Fibroblast of lung (primary cell): ENCODE measurements at regions not wholly inside any gene's neighbourhood (a gene's known extent, or its start where the extent isn't known, plus 50 kb on each side); places are given as distances from the start of the nearest gene placed in this dataset.
A peak's percentile ranks its signal among the peaks of the same experiment; 100 is the strongest.

Source experiments
- DNase-seq, 2 donors: peaks; one replicate each; pipeline versions ENCODE4 v3.0.0 to v3.0.0-alpha.2; 2010; ENCODE audit warnings: low read depth in 2 of 2
- H2AFZ ChIP-seq: 2 replicates; pipeline ENCODE4 v1.5.1; 2012; ENCODE audit warnings: low read length, control low read depth, inconsistent platforms
- H3K27ac ChIP-seq: 2 replicates; pipeline ENCODE4 v1.5.1; 2011; ENCODE audit warnings: low read length, control low read depth; ENCODE audit not compliant: insufficient read depth
- H3K27me3 ChIP-seq: 2 replicates; pipeline ENCODE4 v1.5.1; 2011; ENCODE audit warnings: mild to moderate bottlenecking, low read length; ENCODE audit not compliant: control insufficient read depth, insufficient read depth
- H3K36me3 ChIP-seq: 2 replicates; pipeline ENCODE4 v1.5.1; 2011; ENCODE audit warnings: low read length; ENCODE audit not compliant: control insufficient read depth, insufficient read depth
- H3K4me1 ChIP-seq: 2 replicates; pipeline ENCODE4 v1.5.1; 2011; ENCODE audit warnings: low read length; ENCODE audit not compliant: control insufficient read depth, insufficient read depth; ENCODE audit errors: extremely low read depth
- H3K4me2 ChIP-seq: 2 replicates; pipeline ENCODE4 v1.5.1; 2011; ENCODE audit warnings: low read length, control low read depth; ENCODE audit not compliant: insufficient read depth; ENCODE audit errors: extremely low read depth
- H3K4me3 ChIP-seq, 4 experiments: fragments of 200-600 bp in 1 of 4; sonication (generic) in 1 of 4; replicated peaks in 1 of 4; 2 replicates each; pipeline ENCODE4 v1.5.1; 2011 to 2016; ENCODE audit warnings: low read length in 4 of 4, low read depth in 3 of 4, mild to moderate bottlenecking in 3 of 4, control low read depth in 2 of 4, inconsistent platforms in 1 of 4, mixed read lengths in 1 of 4; ENCODE audit not compliant: insufficient read depth in 1 of 4; ENCODE audit errors: control extremely low read depth in 1 of 4
- H3K79me2 ChIP-seq: 2 replicates; pipeline ENCODE4 v1.5.1; 2012; ENCODE audit warnings: mild to moderate bottlenecking, low read length, inconsistent platforms; ENCODE audit not compliant: control insufficient read depth, insufficient read depth
- H3K9ac ChIP-seq: 2 replicates; pipeline ENCODE4 v1.5.1; 2011; ENCODE audit warnings: mild to moderate bottlenecking, low read length, control low read depth; ENCODE audit not compliant: insufficient read depth
- H3K9me3 ChIP-seq: 2 replicates; pipeline ENCODE4 v1.5.1; 2012; ENCODE audit warnings: low read depth, low read length; ENCODE audit not compliant: control insufficient read depth, insufficient read depth
- H4K20me1 ChIP-seq: 2 replicates; pipeline ENCODE4 v1.5.1; 2011; ENCODE audit warnings: low read length; ENCODE audit not compliant: control insufficient read depth, insufficient read depth; ENCODE audit errors: extremely low read depth
- CTCF ChIP-seq, 2 donors: IDR thresholded peaks in 1 of 2; conservative IDR thresholded peaks in 1 of 2; 1 replicate in 1 of 2; 2 replicates in 1 of 2; pipeline ENCODE4 v1.5.1; 2011 to 2012; ENCODE audit warnings: low read length in 2 of 2, control low read depth in 1 of 2, inconsistent platforms in 1 of 2, low read depth in 1 of 2, mild to moderate bottlenecking in 1 of 2
- EZH2 ChIP-seq: IDR thresholded peaks from 2 replicates; pipeline ENCODE4 v1.5.1; 2012; ENCODE audit warnings: low read length, control low read depth, mild to moderate bottlenecking; ENCODE audit errors: missing control alignments

DNA sequence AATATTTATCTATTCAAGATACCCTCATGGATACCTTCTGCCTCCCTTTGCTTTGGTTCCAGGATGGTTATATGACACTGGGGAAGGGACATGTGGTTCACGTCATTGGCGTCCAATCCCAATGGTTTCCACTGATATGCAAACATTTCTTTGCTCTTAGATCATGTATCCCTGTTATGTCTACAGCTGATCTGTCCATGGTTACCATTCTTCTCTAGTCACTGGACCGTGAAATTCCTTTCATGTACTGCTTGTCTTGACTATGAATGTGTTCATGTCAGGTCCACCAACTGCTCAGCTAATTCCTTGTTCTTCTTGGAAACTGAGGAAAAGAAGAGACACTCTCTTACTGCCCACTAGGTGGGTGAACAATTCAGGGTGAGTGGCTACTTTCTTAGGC, 391.1 kb upstream of the ZNF608 start:
- Histone ChIP-seq H3K4me2 (no peak overlapping the region), H3K27ac (no peak overlapping the region), H3K36me3 (no peaks in the 10 kb centered on the region), H2AFZ (no peak overlapping the region), H3K9ac (no peak overlapping the region), H3K79me2 (no peaks in the 10 kb centered on the region), H4K20me1 (no peaks in the 10 kb centered on the region), H3K4me3 (no peak overlapping the region), H3K27me3 (no peaks in the 10 kb centered on the region), H3K9me3 (no peaks in the 10 kb centered on the region), H3K4me1 (no peaks in the 10 kb centered on the region)
- DNase-seq, result peak in 1 of 2 donors; percentile 28
- TF ChIP-seq CTCF (conservative IDR thresholded peaks at IDR 0.05 in 1 of 2, IDR thresholded peaks at IDR 0.05 in 1 of 2; ENCODE audit: low read depth in 1 of 2, low read length in 2 of 2) (no peak), EZH2 (no peak)

GRCh38 chr5:125138266-125138665, 391.8 kb upstream of the ZNF608 start:
- H3K27ac ChIP-seq, result no peak overlapping the region
- TF ChIP-seq CTCF (conservative IDR thresholded peaks at IDR 0.05 in 1 of 2, IDR thresholded peaks at IDR 0.05 in 1 of 2; ENCODE audit: low read depth in 1 of 2, low read length in 2 of 2), result no peak
- no peak for TF ChIP-seq EZH2
- no peaks in the 10 kb centered on the region for H3K36me3 ChIP-seq
- H3K4me1 ChIP-seq, result no peaks in the 10 kb centered on the region
- H3K9me3 ChIP-seq, result no peaks in the 10 kb centered on the region
- H3K79me2 ChIP-seq, result no peaks in the 10 kb centered on the region
- H3K4me2 ChIP-seq, result no peak overlapping the region
- H3K4me3 ChIP-seq, result no peak overlapping the region
- H3K9ac ChIP-seq, result no peak overlapping the region
- no peak for DNase-seq
- no peaks in the 10 kb centered on the region for H4K20me1 ChIP-seq
- no peak overlapping the region for H2AFZ ChIP-seq
- no peaks in the 10 kb centered on the region for H3K27me3 ChIP-seq

GRCh38 chr5:125139590-125139989, 393.2 kb upstream of the ZNF608 start:
- no peaks in the 10 kb centered on the region for H3K9me3 ChIP-seq
- no peaks in the 10 kb centered on the region for H3K4me1 ChIP-seq
- no peak overlapping the region for H3K4me2 ChIP-seq
- no peaks in the 10 kb centered on the region for H3K27me3 ChIP-seq
- H4K20me1 ChIP-seq, result no peaks in the 10 kb centered on the region
- TF ChIP-seq EZH2, result no peak
- TF ChIP-seq CTCF (conservative IDR thresholded peaks at IDR 0.05 in 1 of 2, IDR thresholded peaks at IDR 0.05 in 1 of 2; ENCODE audit: low read depth in 1 of 2, low read length in 2 of 2), result no peak
- H3K36me3 ChIP-seq, result no peaks in the 10 kb centered on the region
- no peak overlapping the region for H3K27ac ChIP-seq
- H2AFZ ChIP-seq, result no peak overlapping the region
- H3K4me3 ChIP-seq, result no peak overlapping the region
- H3K9ac ChIP-seq, result no peak overlapping the region
- no peaks in the 10 kb centered on the region for H3K79me2 ChIP-seq
- no peak for DNase-seq
